ENCODE measurements at regions not wholly inside any gene's neighbourhood (a gene's known extent, or its start where the extent isn't known, plus 50 kb on each side); places are given as distances from the start of the nearest gene placed in this dataset.

GRCh38 chr9:99601571-99602111 is 220.0 kb upstream of the NR4A3 start:
- Mint-ChIP-seq H3K9me3 (no peaks in the 10 kb centered on the region), H3K4me3 (no peak overlapping the region), H3K4me1 (peaks cover 19% of the 10 kb centered on the region), H3K27me3 (ENCODE audit: low read depth, poor library complexity) (peaks cover 4% of the 10 kb centered on the region), H3K36me3 (ENCODE audit: low read depth) (no peaks in the 10 kb centered on the region), H3K27ac (peak overlapping the region; percentile 72)
- no peak for TF ChIP-seq CTCF (IDR thresholded peaks at IDR 0.05)
- peak; percentile 2 for DNase-seq

GRCh38 chr9:99602854-99603253 is 218.8 kb upstream of the NR4A3 start:
- no peaks in the 10 kb centered on the region for H3K9me3 Mint-ChIP-seq
- TF ChIP-seq CTCF (IDR thresholded peaks at IDR 0.05): no peak
- no peak overlapping the region for H3K27ac Mint-ChIP-seq
- H3K4me3 Mint-ChIP-seq: no peak overlapping the region
- peaks cover 4% of the 10 kb centered on the region for H3K27me3 Mint-ChIP-seq (ENCODE audit: low read depth, poor library complexity)
- DNase-seq: no peak
- peaks cover 19% of the 10 kb centered on the region for H3K4me1 Mint-ChIP-seq
- no peaks in the 10 kb centered on the region for H3K36me3 Mint-ChIP-seq (ENCODE audit: low read depth)

- DNase-seq: no peak
- H3K27ac Mint-ChIP-seq: no peak overlapping the region
- no peak for TF ChIP-seq CTCF (IDR thresholded peaks at IDR 0.05)
- H3K27me3 Mint-ChIP-seq (ENCODE audit: low read depth, poor library complexity): peaks cover 15% of the 10 kb centered on the region
- no peaks in the 10 kb centered on the region for H3K9me3 Mint-ChIP-seq
- H3K4me1 Mint-ChIP-seq: peaks cover 19% of the 10 kb centered on the region
- H3K36me3 Mint-ChIP-seq (ENCODE audit: low read depth): no peaks in the 10 kb centered on the region
- no peak overlapping the region for H3K4me3 Mint-ChIP-seq
Measured at GRCh38 chr9:99605016-99605743, 216.5 kb upstream of the NR4A3 start.

- DNase-seq: no peak
- TF ChIP-seq CTCF (IDR thresholded peaks at IDR 0.05): no peak
- H3K9me3 Mint-ChIP-seq: peaks cover 3% of the 10 kb centered on the region
- H3K4me1 Mint-ChIP-seq: peaks cover 12% of the 10 kb centered on the region
- no peak overlapping the region for H3K4me3 Mint-ChIP-seq
- peaks cover 18% of the 10 kb centered on the region for H3K27me3 Mint-ChIP-seq (ENCODE audit: low read depth, poor library complexity)
- no peak overlapping the region for H3K27ac Mint-ChIP-seq
- H3K36me3 Mint-ChIP-seq (ENCODE audit: low read depth): no peaks in the 10 kb centered on the region
Measured at GRCh38 chr9:99606296-99606695, 215.4 kb upstream of the NR4A3 start.

- no peak for TF ChIP-seq CTCF (IDR thresholded peaks at IDR 0.05)
- peaks cover 18% of the 10 kb centered on the region for H3K27me3 Mint-ChIP-seq (ENCODE audit: low read depth, poor library complexity)
Measured at GRCh38 chr9:99606957-99607356, 214.7 kb upstream of the NR4A3 start.

More at GRCh38 chr9:99606957-99607356, 214.7 kb upstream of the NR4A3 start:
- Mint-ChIP-seq H3K36me3 (ENCODE audit: low read depth) (no peaks in the 10 kb centered on the region), H3K9me3 (peaks cover 3% of the 10 kb centered on the region), H3K27ac (no peak overlapping the region), H3K4me1 (peaks cover 6% of the 10 kb centered on the region), H3K4me3 (no peak overlapping the region)
- no peak for DNase-seq

Data from nephron progenitor cell (in vitro differentiated cells).